ENCODE measurements at regions not wholly inside any gene's neighbourhood (a gene's known extent, or its start where the extent isn't known, plus 50 kb on each side); places are given as distances from the start of the nearest gene placed in this dataset.
A peak's percentile ranks its signal among the peaks of the same experiment; 100 is the strongest.

GRCh38 chr3:99522147-99522546, 116.2 kb upstream of the COL8A1 start:
- no peak for TF ChIP-seq CTCF (IDR thresholded peaks at IDR 0.05; ENCODE audit: insufficient read depth, low read length)
- DNase-seq (ENCODE audit: low read depth), result no peak
- H3K4me3 ChIP-seq (ENCODE audit: low read depth, low read length), result no peak overlapping the region

GRCh38 chr3:99521551-99521950, 116.8 kb upstream of the COL8A1 start:
- no peak overlapping the region for H3K4me3 ChIP-seq (ENCODE audit: low read depth, low read length)
- no peak for TF ChIP-seq CTCF (IDR thresholded peaks at IDR 0.05; ENCODE audit: insufficient read depth, low read length)
- no peak for DNase-seq (ENCODE audit: low read depth)

GRCh38 chr3:99520513-99520912, 117.9 kb upstream of the COL8A1 start:
- DNase-seq (ENCODE audit: low read depth), result no peak

GRCh38 chr3:99516936-99517335, 121.5 kb upstream of the COL8A1 start:
- no peak overlapping the region for H3K4me3 ChIP-seq (ENCODE audit: low read depth, low read length)
- TF ChIP-seq CTCF (IDR thresholded peaks at IDR 0.05; ENCODE audit: insufficient read depth, low read length), result no peak
- DNase-seq (ENCODE audit: low read depth), result no peak

More at GRCh38 chr3:99520513-99520912, 117.9 kb upstream of the COL8A1 start:
- no peak overlapping the region for H3K4me3 ChIP-seq (ENCODE audit: low read depth, low read length)
- TF ChIP-seq CTCF (IDR thresholded peaks at IDR 0.05; ENCODE audit: insufficient read depth, low read length), result no peak

GRCh38 chr3:99515891-99516290, 122.5 kb upstream of the COL8A1 start:
- H3K4me3 ChIP-seq (ENCODE audit: low read depth, low read length), result no peak overlapping the region
- DNase-seq (ENCODE audit: low read depth), result no peak
- TF ChIP-seq CTCF (IDR thresholded peaks at IDR 0.05; ENCODE audit: insufficient read depth, low read length), result no peak

- no peak for TF ChIP-seq CTCF (IDR thresholded peaks at IDR 0.05; ENCODE audit: insufficient read depth, low read length)
- DNase-seq (ENCODE audit: low read depth), result peak; percentile 79
- no peak overlapping the region for H3K4me3 ChIP-seq (ENCODE audit: low read depth, low read length)
Measured at GRCh38 chr3:99509224-99509623, 129.2 kb upstream of the COL8A1 start.

- no peak overlapping the region for H3K4me3 ChIP-seq (ENCODE audit: low read depth, low read length)
- no peak for DNase-seq (ENCODE audit: low read depth)
- TF ChIP-seq CTCF (IDR thresholded peaks at IDR 0.05; ENCODE audit: insufficient read depth, low read length), result no peak
Measured at GRCh38 chr3:99508191-99508590, 130.2 kb upstream of the COL8A1 start.

Measured in fibroblast of the aortic adventitia (primary cell).